COR-L47 (cell line): ENCODE measurements at regions not wholly inside any gene's neighbourhood (a gene's known extent, or its start where the extent isn't known, plus 50 kb on each side); places are given as distances from the start of the nearest gene placed in this dataset.
"Not testable (repeated sequence)": the region's sequence is repeated elsewhere in the genome, so short reads cannot be mapped to it uniquely, and the experiment has no call there.

Experiments
- DNase-seq: peaks from one replicate; lab custom pipeline; 2025; lab: John Stamatoyannopoulos, UW

DNA sequence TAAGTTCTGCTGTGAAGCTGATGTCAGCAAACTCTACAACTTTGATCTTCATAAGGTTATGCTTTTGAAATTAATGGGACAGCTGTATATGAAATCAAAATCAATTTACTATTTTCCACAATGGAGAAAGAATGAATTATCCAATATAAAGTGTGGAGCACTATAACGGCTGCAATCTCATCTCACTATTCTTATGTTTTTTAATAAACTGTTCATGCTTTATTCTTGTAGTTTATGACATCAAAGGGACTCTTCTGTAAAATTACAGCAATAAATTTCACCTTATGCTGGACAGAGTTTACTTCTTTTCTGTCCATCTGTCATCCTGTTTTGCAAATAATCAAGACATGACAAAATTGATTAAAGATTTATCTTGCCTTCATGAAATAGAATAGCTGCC, 192.5 kb downstream of the TECRL start:
- DNase-seq = no peak

DNA sequence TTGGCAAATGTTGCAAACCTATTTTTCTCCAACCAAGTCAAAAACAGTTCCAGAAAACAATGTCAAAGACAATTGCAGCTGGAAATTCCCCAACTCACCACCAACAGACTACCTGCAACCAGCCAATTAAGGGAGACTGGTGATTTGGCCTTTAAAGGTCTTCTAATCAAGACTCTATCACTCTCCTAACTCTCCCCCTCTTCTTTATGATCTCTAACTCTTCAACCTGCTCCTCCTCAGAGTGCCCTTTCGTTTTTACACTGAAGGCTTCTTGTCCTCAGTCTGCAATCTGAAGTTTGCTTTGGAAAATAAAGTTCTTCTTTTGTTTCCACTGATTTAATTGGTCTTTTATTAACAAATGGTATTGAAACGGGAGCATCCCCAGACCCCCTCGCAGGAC, 203.9 kb downstream of the TECRL start:
- DNase-seq = no peak

DNA sequence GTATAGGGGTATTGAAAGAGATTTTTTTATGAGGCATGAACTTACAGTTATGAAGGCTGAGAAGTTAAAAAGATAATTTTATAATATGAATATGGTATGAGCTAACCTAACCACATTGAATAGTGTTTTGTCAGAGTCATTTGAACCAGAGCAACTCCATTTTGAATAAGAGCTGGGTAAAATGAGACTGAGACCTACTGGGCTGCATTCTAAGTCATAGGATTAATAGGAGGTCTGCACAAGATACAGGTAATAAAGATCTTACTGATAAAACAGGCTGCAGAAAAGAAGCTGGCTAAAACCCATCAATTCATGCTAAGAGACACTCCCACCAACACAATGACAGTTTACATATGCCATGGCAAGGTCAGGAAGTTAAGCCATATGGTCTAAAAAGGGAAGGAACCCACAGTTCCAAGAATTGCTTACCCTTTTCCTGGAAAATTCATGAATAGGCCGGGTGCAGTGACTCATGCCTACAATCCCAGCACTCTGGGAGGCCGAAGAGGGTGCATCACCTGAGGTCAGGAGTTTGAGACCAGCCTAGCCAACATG, 209.2 kb downstream of the TECRL start:
- no peak for DNase-seq

DNA sequence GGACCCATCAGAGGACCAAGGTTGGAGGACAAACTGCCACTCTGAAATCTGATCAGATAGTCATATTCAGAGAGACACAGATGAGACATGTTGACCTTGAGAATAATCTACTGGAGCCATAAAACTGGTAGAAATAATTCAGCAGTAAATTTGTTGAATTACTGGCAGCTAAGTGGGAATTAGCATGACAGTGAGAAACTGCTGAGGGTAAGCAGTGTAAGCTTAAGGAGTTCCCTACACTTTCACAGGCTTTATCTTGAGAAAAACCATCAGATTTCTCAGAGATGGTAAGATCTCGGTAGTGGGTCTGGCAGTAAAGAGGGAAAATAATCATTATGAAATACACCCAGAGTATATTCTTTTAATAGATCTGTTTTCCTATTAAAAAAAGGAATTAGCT, 213.7 kb downstream of the TECRL start:
- no peak for DNase-seq

DNA sequence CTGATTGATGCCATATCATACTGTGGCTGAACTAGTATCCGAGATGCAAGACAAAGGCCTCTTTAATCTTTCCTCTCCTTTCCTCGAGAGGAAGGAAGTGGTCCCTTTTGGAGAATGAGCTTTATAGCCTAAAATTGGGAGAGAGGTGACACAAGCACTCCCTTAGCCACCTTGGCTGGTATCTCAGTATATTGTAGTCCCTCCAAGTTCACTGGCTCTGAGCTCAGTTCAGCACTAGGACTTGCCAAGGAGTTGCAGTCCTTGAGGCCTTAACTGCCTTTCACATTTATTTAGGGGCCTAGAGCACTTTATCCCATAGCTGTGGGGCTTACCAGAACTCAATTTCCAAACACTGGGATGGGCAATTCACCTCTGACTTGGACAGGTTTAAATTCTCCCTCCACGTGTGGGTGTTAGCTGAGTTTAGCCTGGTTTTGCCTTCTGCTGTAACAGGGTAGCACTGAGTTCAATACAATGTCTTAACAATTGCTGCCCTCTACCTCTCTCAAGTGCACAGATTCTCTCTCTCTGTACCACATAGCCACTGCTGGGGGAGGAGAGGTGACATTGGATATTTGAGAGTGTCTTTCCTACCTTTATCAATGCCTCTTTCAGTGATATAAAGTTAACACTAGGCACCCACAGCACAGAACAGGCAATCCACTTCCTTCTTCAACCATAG, 216.4 kb downstream of the TECRL start:
- DNase-seq = no peak

DNA sequence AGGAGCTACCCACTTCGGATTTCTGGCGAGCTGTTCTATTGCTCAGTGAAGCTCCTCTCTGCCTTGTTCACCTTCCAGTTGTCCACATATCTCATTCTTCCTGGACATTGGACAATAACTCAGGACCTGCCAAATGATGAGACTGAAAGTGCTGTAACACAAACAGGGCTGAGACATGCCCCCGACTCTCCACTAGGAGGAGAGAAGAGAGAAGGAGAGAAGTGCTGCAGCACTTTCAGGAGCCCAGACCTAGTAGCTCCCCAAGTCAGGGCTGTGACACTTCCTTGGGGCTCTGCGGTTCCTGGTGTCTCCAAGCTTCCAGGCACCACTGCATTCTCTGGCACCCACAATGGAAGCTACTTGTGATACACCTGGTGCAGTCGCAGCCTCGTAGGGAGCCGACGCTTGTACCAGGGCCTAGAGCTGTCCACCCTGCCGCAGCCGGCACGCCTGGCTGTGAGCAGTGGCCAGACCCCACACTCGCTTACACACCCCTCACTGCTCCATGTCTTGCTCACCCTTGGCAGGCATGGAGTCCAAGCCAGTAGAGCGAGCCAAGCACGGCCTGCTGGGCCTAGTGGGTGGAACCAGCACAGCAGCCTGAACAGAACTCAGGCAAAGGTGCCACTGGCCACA, 234.9 kb downstream of the TECRL start:
- no peak for DNase-seq

DNA sequence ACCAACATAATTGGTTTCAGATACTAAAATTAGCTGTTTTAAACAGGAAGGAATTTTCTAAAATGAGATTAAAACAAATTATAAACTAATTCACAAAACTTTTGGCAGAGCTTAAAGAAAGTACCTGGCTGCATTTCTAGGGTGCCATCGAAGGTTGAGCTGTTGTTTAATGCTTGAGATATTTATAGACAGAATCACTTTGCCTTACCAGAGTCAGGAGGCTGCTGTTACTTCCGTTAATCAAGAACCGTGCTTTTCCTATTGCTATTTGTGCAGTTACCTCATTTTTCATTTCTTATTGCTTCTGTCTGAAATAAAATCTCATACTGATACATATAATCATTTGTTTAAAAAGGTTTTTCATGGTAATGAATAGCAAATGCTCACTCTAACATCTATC, 242.9 kb downstream of the TECRL start:
- no peak for DNase-seq

DNA sequence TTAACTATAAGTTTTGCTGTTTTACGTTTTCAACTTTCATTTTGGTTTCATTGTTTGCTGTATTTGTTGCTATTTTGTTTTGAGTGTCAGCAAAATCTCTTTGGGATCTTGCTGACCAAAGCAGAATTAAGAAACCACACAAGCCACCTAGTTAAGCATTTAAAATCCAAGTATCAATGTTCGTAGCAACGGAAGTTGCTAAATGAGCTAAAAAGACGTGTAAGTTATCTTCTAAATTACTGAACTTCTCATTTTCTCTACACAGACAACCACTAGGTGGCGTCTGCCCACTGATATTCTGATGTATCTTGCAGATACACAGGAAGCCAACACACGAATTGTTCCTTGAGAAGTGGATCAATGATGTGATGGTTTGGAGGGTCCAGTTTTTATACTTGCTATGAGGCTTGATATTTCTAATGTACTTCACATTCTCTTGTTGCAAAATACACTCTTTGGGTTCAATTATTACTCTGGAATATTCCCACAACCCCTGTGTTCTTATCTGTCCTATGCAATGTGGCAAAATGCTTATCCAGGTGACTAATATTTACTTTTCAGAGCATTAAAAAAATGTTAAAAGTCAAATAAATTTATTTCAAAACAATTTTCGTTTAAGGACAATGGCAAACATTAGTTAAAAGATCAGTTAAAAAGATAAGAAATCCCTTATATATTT, 250.5 kb downstream of the TECRL start:
- DNase-seq = peak; percentile 54

DNA sequence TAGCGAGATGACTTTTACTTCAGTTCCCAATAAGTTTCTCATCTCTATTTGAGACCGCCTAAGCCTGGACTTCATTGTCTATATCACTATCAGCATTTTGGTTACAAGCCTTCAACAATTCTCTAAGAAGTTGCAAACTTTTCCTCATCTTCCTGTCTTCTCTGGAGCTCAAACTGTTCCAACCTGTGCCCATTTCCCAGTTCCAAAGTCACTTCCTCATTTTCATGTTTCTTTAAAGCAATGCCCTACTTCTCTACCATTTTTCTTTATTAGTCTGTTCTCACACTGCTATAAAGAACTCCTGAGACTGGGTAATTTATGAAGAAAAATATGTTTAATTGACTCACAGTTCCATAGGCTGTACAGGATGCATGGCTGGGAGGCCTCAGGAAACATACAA, 251.9 kb downstream of the TECRL start:
- no peak for DNase-seq

DNA sequence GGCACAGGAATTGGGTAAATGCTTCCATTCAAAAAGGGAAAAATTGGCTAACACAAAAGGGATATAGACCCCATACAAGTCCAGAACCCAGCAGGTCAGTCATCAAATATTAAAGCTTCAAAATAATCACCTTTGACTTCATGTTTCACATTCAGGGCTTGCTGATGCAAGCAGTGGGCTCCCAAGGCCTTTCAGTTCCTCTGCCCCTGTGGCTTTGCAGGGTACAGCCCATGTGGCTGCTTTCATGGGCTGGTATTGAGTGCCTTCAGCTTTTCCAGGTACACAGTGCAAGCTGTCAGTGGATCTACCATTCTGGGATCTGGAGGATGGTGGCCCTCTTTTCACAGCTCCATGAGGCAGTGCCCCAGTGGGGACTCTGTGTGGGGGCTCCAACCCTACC, 253.0 kb downstream of the TECRL start:
- DNase-seq = no peak

DNA sequence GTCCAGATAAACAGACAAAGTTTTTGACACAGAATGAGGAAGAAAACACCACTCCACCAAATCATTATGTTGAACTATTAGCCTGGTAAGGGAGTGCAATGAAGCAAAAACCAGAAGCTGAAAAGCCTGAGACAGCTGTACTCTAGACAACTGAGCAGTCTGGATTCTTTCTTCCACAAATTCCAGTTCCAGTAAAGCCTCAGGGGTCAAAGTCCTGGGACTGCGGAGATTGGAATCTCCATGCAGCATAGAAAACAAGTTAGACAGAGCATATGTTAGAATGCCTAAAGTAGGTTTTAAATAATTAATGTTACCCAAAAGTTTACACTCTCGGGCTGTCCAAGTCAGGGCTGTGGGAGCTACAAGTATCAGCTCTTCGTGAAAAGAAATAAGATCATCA, 263.2 kb downstream of the TECRL start:
- DNase-seq = no peak

DNA sequence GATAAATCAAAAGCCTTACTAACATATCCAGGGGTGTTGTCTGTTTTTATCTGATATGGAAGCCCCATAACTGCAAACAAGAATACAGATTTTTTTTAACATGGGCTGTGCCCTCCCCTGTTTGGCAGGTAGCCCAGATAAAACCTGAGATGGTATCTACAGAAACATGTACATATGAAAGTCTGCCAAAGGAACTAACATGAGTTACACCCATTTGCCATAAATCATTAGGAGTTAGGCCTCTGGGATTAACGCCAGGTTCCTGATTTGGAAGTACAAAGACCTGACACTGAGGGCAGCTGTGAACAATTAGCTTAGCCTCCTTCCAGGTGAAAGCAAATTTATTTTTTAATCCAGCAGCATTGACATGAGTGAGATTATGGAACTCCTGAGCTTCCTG, 264.3 kb downstream of the TECRL start:
- peak; percentile 99 for DNase-seq

DNA sequence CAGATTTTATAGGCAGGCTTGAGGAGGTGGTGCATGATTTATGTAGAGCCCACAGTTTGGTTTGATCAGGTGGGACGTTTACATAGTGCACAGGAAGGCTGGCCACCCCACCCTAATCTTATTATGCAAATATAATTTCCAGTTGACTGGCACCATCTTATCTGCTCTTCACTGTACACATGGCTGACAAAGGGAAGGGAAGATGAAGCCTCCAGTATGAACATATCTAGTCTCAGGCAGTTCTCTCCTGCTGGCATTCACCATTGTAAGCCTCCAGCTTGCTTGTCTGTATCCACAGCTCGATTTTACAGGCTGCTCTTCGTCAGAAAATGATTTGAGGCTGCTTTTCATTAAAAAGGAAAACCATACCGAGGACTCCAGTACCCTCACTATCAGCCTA, 278.3 kb downstream of the TECRL start:
- DNase-seq = no peak

DNA sequence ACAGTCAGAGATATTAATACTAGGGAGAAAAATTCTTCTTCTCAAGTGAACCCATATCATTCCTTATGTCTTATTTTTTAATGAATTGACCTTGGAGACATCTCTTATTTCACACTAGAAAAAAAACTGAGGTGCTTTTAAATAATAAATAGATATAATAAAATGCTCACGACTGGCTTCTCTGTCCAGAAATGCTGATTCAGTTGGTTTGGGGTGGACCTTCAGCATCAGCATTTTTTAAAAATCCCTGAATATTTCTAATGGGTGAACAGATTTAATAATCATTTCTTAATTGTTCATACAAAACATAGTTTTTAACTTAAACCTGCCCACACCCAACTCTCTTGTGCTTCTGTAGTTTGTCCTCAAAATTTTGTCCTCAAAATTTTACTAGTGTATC, 283.9 kb downstream of the TECRL start:
- DNase-seq = no peak

DNA sequence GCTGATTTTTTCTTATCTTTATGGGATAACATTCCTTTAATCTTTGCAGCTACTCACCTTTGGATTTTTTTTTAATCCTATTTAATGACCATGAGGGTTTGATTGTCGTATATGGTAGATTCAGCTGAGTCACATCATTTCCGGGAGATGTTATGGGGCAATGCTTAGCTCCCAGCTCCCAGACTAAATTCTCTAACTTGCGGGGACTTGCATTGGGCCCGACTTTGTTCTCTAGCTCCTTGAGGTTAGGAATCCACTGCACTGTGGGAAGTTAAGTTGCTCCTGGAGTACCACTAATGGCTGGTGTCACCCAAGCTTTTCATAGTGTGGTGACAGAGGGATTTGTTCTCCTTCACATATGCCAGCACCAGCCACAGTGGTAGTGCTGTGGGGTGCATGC, 287.4 kb downstream of the TECRL start:
- DNase-seq = no peak

DNA sequence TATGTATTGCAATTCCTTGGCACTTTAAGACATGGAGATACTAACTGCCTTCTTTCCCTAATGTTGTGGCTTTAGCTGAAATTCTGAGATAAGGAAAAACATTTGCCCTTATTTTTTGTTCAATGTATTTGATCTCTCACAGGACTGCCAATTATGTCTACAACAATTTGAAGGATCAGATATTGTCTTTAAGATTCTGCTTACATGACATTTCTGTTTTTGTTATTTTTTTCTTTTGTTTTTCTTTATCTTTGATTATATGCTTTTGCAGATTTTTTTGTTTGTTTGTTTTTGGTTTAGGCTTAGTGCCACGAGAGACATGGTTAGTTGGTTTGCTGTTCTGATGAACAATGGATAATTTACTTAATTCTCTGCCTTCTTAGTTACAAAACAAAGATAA, 303.3 kb downstream of the TECRL start:
- DNase-seq = no peak

DNA sequence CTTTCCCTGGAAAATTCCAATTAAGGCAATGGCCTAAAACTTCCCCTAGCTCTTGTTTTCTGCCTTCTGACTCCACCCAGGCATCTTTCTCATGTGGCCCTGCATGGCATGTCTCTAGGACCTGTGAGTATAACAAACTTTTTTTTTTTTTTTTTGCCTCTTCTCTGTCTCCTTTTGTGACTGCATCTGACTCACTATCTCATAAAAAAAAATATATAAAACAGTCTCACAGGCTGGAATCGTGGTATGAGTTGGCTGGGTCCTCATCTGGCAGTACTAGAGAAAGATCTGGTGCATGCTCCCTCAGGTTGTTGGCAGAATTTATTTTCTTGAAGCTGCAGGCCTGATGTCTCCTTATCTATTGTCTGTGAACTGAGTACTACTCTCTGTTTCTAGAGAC, 313.9 kb downstream of the TECRL start:
- DNase-seq = no peak

DNA sequence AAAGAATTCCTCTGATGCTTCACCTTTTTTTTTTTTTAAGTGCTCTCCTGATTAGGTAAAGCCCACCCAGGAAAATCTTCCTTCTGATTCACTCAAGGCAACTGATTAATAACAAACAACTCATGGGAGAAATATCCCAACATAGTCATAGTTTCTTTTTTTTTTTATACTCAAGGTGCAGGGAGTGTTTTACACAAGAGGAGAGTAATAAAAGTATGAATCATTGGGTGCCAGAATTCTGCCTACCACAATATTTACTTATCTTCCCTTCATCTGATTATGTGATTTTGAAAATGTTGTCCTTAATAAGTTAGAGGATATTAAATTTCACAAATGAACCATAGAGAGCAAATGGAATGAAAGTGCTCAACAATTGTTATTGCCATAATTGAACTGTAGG, 329.9 kb downstream of the TECRL start:
- DNase-seq = no peak

DNA sequence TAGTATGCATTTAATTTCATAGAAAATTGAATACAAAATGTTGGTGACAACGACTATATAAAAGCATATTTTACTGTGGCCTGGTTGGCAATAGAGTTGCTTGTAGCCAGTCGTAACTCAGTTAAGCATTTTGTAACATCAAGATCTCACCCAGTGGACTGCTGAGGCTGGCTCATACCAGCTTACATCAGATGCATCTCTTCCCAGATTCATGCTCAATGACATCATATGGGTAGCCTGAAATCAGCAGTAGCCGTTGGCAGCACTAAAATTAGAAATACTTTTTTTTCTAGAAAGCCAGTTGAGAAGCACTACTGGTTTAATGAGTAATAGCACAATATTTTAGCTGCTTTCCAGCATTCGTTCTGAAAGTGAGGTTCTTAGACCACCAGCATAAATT, 341.2 kb downstream of the TECRL start:
- DNase-seq = no peak

DNA sequence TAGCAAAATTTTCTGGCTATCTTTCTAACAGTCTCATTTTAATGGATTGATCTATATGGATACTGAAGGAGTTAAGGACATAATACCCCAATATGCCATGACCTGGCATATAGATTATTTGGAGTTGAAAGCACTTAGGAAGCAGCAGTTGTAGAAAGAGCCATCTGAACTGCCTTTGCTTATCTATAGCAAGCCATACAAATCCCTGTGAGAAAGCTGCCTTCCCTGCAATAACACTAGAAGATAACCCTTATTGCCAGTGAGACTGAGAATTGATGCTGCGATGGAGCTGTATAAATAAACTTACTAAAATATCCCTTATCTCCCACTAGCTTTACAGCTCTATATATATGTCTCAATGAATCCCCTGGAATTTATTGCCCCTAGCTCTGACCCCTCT, 346.3 kb downstream of the TECRL start:
- DNase-seq = no peak

DNA sequence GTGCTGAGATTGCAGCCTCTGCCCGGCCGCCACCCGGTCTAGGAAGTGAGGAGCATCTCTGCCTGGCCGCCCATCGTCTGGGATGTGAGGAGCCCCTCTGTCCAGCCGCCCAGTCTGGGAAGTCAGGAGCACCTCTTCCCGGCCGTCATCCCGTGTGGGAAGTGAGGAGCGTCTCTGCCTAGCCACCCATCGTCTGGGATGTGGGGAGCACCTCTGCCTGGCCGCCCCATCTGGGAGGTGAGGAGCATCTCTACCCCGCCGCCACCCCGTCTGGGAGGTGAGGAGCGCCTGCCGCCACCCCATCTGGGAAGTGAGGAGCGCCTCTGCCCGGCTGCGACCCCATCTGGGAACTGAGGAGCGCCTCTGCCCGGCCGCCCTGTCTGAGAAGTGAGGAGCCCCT, 372.2 kb downstream of the TECRL start:
- DNase-seq = not testable (repeated sequence)

DNA sequence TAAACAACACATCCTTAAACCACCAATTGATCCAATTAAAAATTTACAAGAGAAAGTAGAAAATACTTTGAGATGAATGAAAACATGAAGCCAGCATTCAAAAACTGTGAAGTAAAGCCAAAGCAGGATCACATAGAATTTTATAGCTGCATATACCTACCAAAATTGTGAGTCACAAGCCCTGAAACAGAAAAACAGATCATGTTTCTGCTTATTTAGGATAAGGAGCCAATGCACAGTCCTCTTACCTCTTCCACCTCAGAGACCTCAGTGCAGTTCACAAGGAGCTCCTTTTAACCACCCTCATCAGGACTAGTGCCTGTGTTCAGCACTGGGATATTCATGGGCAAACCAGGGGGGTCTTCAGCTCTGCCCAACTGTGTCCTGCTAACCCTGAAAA, 386.7 kb downstream of the TECRL start:
- no peak for DNase-seq

DNA sequence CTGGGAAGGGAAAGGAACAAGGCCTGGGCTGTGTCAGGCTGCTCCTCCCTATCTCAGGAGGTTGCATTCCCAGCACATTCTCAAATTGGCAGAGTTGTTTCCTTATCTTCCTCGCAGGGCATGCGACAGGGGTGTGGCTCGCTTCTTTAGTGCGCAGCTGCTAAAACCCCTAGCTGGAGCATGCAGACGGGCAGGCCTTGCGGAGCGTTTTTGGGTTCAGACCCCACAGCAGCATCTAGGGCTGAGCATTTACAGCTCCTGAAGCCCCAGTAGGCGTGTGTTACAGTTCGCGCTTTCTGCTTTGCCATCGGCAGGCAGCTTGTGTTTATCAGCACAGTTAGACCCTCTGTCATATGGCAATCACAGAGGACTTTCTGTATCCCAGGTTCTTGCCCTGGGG, 392.4 kb downstream of the TECRL start:
- DNase-seq = no peak
